Sigmoid colon (tissue), 4 donors: ENCODE measurements at regions not wholly inside any gene's neighbourhood (a gene's known extent, or its start where the extent isn't known, plus 50 kb on each side); places are given as distances from the start of the nearest gene placed in this dataset.

Source experiments
- EP300 ChIP-seq, 4 donors: sonication (generic); formaldehyde crosslinking; IDR thresholded peaks; one replicate each; pipeline ENCODE4 v1.6.1; 2017; ENCODE audit warnings: antibody characterized with exemption in 4 of 4
- POLR2A ChIP-seq, 2 donors: fragments of 450-650 bp; IDR thresholded peaks; one replicate each; pipeline ENCODE4 v1.6.1; 2016; ENCODE audit warnings: antibody characterized with exemption in 2 of 2, mild to moderate bottlenecking in 2 of 2, moderate library complexity in 2 of 2
- POLR2AphosphoS5 ChIP-seq, 4 donors: sonication (generic); formaldehyde crosslinking; IDR thresholded peaks; one replicate each; pipeline ENCODE4 v1.6.1; 2017; ENCODE audit warnings: antibody characterized with exemption in 4 of 4
- TF ChIP-seq, protein P1 (sequence below), 4 experiments: fragments of 450-650 bp in 3 of 4; fragments of 200-600 bp in 1 of 4; IDR thresholded peaks; one replicate each; pipeline ENCODE4 v1.5.1; 2016 to 2019; ENCODE audit warnings: antibody characterized with exemption in 4 of 4, mild to moderate bottlenecking in 3 of 4, moderate library complexity in 2 of 4

GRCh38 chr13:109963960-109964563, 177.7 kb upstream of the IRS2 start:
- TF ChIP-seq, protein P1, sequence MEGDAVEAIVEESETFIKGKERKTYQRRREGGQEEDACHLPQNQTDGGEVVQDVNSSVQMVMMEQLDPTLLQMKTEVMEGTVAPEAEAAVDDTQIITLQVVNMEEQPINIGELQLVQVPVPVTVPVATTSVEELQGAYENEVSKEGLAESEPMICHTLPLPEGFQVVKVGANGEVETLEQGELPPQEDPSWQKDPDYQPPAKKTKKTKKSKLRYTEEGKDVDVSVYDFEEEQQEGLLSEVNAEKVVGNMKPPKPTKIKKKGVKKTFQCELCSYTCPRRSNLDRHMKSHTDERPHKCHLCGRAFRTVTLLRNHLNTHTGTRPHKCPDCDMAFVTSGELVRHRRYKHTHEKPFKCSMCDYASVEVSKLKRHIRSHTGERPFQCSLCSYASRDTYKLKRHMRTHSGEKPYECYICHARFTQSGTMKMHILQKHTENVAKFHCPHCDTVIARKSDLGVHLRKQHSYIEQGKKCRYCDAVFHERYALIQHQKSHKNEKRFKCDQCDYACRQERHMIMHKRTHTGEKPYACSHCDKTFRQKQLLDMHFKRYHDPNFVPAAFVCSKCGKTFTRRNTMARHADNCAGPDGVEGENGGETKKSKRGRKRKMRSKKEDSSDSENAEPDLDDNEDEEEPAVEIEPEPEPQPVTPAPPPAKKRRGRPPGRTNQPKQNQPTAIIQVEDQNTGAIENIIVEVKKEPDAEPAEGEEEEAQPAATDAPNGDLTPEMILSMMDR (IDR thresholded peaks at IDR 0.05), result no peak
- TF ChIP-seq EP300 (IDR thresholded peaks at IDR 0.05) (no peak), POLR2A (IDR thresholded peaks at IDR 0.05) (no peak), POLR2AphosphoS5 (IDR thresholded peaks at IDR 0.05) (no peak)
